Stimulated activated effector memory CD8-positive, alpha-beta T cell treated with anti-CD3 and anti-CD28 coated beads, Interleukin-12 subunit alpha, Interleukin-12 subunit beta, amount 100 ng/mL, for 72 hours (primary cell): ENCODE measurements at regions not wholly inside any gene's neighbourhood (a gene's known extent, or its start where the extent isn't known, plus 50 kb on each side); places are given as distances from the start of the nearest gene placed in this dataset.
"Not testable (repeated sequence)": the region's sequence is repeated elsewhere in the genome, so short reads cannot be mapped to it uniquely, and the experiment has no call there.

ENCODE experiments used
- ATAC-seq: fragments of 150-1000 bp; cut with Tn5 transposase; 2 replicates; pipeline ENCODE4 v1.10.0; 2021
- DNase-seq, 2 donors: peaks; one replicate each; pipeline ENCODE4 v3.0.0; 2021 to 2022; ENCODE audit warnings: low spot score in 2 of 2
- H3K27ac Mint-ChIP-seq: one replicate; pipeline ENCODE4 v1.8.0; 2022; ENCODE audit warnings: mild to moderate bottlenecking, mixed read lengths
- H3K36me3 Mint-ChIP-seq: one replicate; pipeline ENCODE4 v1.8.0; 2022; ENCODE audit warnings: mild to moderate bottlenecking, mixed read lengths
- H3K4me1 Mint-ChIP-seq: one replicate; pipeline ENCODE4 v1.8.0; 2022; ENCODE audit warnings: mixed read lengths
- H3K4me3 Mint-ChIP-seq: one replicate; pipeline ENCODE4 v1.8.0; 2022; ENCODE audit warnings: mild to moderate bottlenecking, mixed read lengths
- H3K9me3 Mint-ChIP-seq: one replicate; pipeline ENCODE4 v1.8.0; 2022; ENCODE audit warnings: mixed read lengths

- ATAC-seq (no peak), DNase-seq (no peak)
- no peaks in the 10 kb centered on the region for H3K9me3 Mint-ChIP-seq
- H3K27ac Mint-ChIP-seq, result no peak overlapping the region
- H3K36me3 Mint-ChIP-seq, result no peaks in the 10 kb centered on the region
- peaks cover 12% of the 10 kb centered on the region for H3K4me1 Mint-ChIP-seq
- no peak overlapping the region for H3K4me3 Mint-ChIP-seq
Observed at GRCh38 chr2:106018141-106018540, 176.0 kb downstream of the UXS1 start.

GRCh38 chr2:106012591-106013347, 181.3 kb downstream of the UXS1 start:
- Mint-ChIP-seq H3K9me3 (no peaks in the 10 kb centered on the region), H3K4me1 (peaks cover 6% of the 10 kb centered on the region), H3K27ac (no peak overlapping the region), H3K4me3 (no peak overlapping the region), H3K36me3 (no peaks in the 10 kb centered on the region)
- DNase-seq (no peak), ATAC-seq (no peak)

GRCh38 chr2:106012001-106012590, 182.0 kb downstream of the UXS1 start:
- H3K9me3 Mint-ChIP-seq, result peaks cover under 1% of the 10 kb centered on the region
- ATAC-seq (no peak), DNase-seq (no peak)
- no peak overlapping the region for H3K27ac Mint-ChIP-seq
- no peaks in the 10 kb centered on the region for H3K36me3 Mint-ChIP-seq
- no peak overlapping the region for H3K4me3 Mint-ChIP-seq
- peaks cover 6% of the 10 kb centered on the region for H3K4me1 Mint-ChIP-seq

- Mint-ChIP-seq H3K4me3 (no peak overlapping the region), H3K36me3 (no peaks in the 10 kb centered on the region), H3K9me3 (peaks cover 7% of the 10 kb centered on the region), H3K4me1 (peaks cover 6% of the 10 kb centered on the region), H3K27ac (no peak overlapping the region)
- ATAC-seq (no peak), DNase-seq (no peak)
Observed at GRCh38 chr2:106011380-106011779, 182.7 kb downstream of the UXS1 start.

GRCh38 chr2:106010818-106011355, 183.2 kb downstream of the UXS1 start:
- Mint-ChIP-seq H3K4me3 (no peak overlapping the region), H3K27ac (no peak overlapping the region), H3K36me3 (no peaks in the 10 kb centered on the region), H3K4me1 (peaks cover 6% of the 10 kb centered on the region), H3K9me3 (peaks cover 10% of the 10 kb centered on the region)
- no peak for ATAC-seq
- DNase-seq, result no peak

GRCh38 chr2:106009096-106009495, 185.0 kb downstream of the UXS1 start:
- no peak overlapping the region for H3K27ac Mint-ChIP-seq
- DNase-seq (no peak), ATAC-seq (no peak)
- H3K4me1 Mint-ChIP-seq, result no peaks in the 10 kb centered on the region
- H3K4me3 Mint-ChIP-seq, result no peak overlapping the region
- H3K36me3 Mint-ChIP-seq, result no peaks in the 10 kb centered on the region
- peaks cover 23% of the 10 kb centered on the region for H3K9me3 Mint-ChIP-seq

- Mint-ChIP-seq H3K27ac (no peak overlapping the region), H3K36me3 (no peaks in the 10 kb centered on the region), H3K4me3 (no peak overlapping the region), H3K4me1 (no peaks in the 10 kb centered on the region), H3K9me3 (peaks cover 30% of the 10 kb centered on the region)
- DNase-seq (no peak), ATAC-seq (no peak)
Observed at GRCh38 chr2:106004851-106005250, 189.2 kb downstream of the UXS1 start.

- Mint-ChIP-seq H3K4me1 (no peaks in the 10 kb centered on the region), H3K27ac (no peak overlapping the region), H3K36me3 (no peaks in the 10 kb centered on the region), H3K4me3 (no peak overlapping the region), H3K9me3 (peaks cover 18% of the 10 kb centered on the region)
- no peak for ATAC-seq
- no peak for DNase-seq
Observed at GRCh38 chr2:105999211-105999989, 194.7 kb downstream of the UXS1 start.

- H3K27ac Mint-ChIP-seq, result no peak overlapping the region
- H3K36me3 Mint-ChIP-seq, result no peaks in the 10 kb centered on the region
- ATAC-seq (no peak), DNase-seq (no peak)
- no peak overlapping the region for H3K4me3 Mint-ChIP-seq
- no peaks in the 10 kb centered on the region for H3K4me1 Mint-ChIP-seq
- H3K9me3 Mint-ChIP-seq, result peaks cover 24% of the 10 kb centered on the region
Observed at GRCh38 chr2:105997711-105998110, 196.4 kb downstream of the UXS1 start.

GRCh38 chr2:105990624-105991023, 203.5 kb downstream of the UXS1 start:
- Mint-ChIP-seq H3K9me3 (peaks cover 28% of the 10 kb centered on the region), H3K4me3 (no peak overlapping the region), H3K36me3 (no peaks in the 10 kb centered on the region), H3K4me1 (peaks cover 8% of the 10 kb centered on the region), H3K27ac (no peak overlapping the region)
- no peak for DNase-seq
- ATAC-seq, result no peak

GRCh38 chr2:105989803-105990202, 204.3 kb downstream of the UXS1 start:
- H3K27ac Mint-ChIP-seq, ATAC-seq, H3K36me3 Mint-ChIP-seq, H3K4me3 Mint-ChIP-seq, DNase-seq: not testable (repeated sequence)
- H3K9me3 Mint-ChIP-seq, result peaks cover 28% of the 10 kb centered on the region
- peaks cover 15% of the 10 kb centered on the region for H3K4me1 Mint-ChIP-seq

GRCh38 chr2:105989070-105989469, 205.0 kb downstream of the UXS1 start:
- ATAC-seq (no peak), DNase-seq (no peak)
- Mint-ChIP-seq H3K4me1 (peaks cover 17% of the 10 kb centered on the region), H3K36me3 (no peaks in the 10 kb centered on the region), H3K4me3 (no peak overlapping the region), H3K27ac (no peak overlapping the region), H3K9me3 (peaks cover 24% of the 10 kb centered on the region)

- Mint-ChIP-seq H3K4me1 (peaks cover 13% of the 10 kb centered on the region), H3K36me3 (no peaks in the 10 kb centered on the region), H3K27ac (no peak overlapping the region), H3K4me3 (no peak overlapping the region), H3K9me3 (no peaks in the 10 kb centered on the region)
- ATAC-seq (no peak), DNase-seq (no peak)
Observed at GRCh38 chr2:105977807-105978206, 216.3 kb downstream of the UXS1 start.

GRCh38 chr2:105977212-105977611, 216.9 kb downstream of the UXS1 start:
- ATAC-seq (peak; percentile 71), DNase-seq (no peak)
- no peaks in the 10 kb centered on the region for H3K36me3 Mint-ChIP-seq
- no peak overlapping the region for H3K4me3 Mint-ChIP-seq
- no peaks in the 10 kb centered on the region for H3K9me3 Mint-ChIP-seq
- no peak overlapping the region for H3K27ac Mint-ChIP-seq
- peaks cover 13% of the 10 kb centered on the region for H3K4me1 Mint-ChIP-seq

GRCh38 chr2:105974812-105975211, 219.3 kb downstream of the UXS1 start:
- H3K36me3 Mint-ChIP-seq, result no peaks in the 10 kb centered on the region
- peaks cover 13% of the 10 kb centered on the region for H3K4me1 Mint-ChIP-seq
- no peak for DNase-seq
- no peak overlapping the region for H3K4me3 Mint-ChIP-seq
- ATAC-seq, result no peak
- H3K27ac Mint-ChIP-seq, result no peak overlapping the region
- H3K9me3 Mint-ChIP-seq, result no peaks in the 10 kb centered on the region
